T-helper 17 cell (primary cell): ENCODE measurements at regions not wholly inside any gene's neighbourhood (a gene's known extent, or its start where the extent isn't known, plus 50 kb on each side); places are given as distances from the start of the nearest gene placed in this dataset.

ENCODE experiments used
- ATAC-seq: fragments of 150-1000 bp; cut with Tn5 transposase; 2 replicates; pipeline ENCODE4 v1.10.0; 2021; ENCODE audit warnings: mild to moderate bottlenecking, moderate library complexity
- DNase-seq, 3 donors: peaks; one replicate each; pipeline versions ENCODE4 v3.0.0 to v3.0.0-alpha.2; 2020 to 2021
- H3K9me3 ChIP-seq: one replicate; pipeline ENCODE4 v1.7.0; 2013; ENCODE audit warnings: low read length, mild to moderate bottlenecking; ENCODE audit not compliant: control insufficient read depth, poor library complexity, severe bottlenecking
- H3K27ac Mint-ChIP-seq: one replicate; pipeline ENCODE4 v1.8.0; 2022; ENCODE audit warnings: mild to moderate bottlenecking, moderate library complexity, mixed read lengths
- H3K27me3 Mint-ChIP-seq: one replicate; pipeline ENCODE4 v1.8.0; 2022; ENCODE audit warnings: mixed read lengths
- H3K36me3 Mint-ChIP-seq: one replicate; pipeline ENCODE4 v1.8.0; 2022; ENCODE audit warnings: low read depth, mixed read lengths
- H3K4me1 Mint-ChIP-seq: one replicate; pipeline ENCODE4 v1.8.0; 2022; ENCODE audit warnings: mild to moderate bottlenecking, mixed read lengths
- H3K4me3 Mint-ChIP-seq: one replicate; pipeline ENCODE4 v1.8.0; 2022; ENCODE audit warnings: mild to moderate bottlenecking, moderate library complexity, mixed read lengths

DNA sequence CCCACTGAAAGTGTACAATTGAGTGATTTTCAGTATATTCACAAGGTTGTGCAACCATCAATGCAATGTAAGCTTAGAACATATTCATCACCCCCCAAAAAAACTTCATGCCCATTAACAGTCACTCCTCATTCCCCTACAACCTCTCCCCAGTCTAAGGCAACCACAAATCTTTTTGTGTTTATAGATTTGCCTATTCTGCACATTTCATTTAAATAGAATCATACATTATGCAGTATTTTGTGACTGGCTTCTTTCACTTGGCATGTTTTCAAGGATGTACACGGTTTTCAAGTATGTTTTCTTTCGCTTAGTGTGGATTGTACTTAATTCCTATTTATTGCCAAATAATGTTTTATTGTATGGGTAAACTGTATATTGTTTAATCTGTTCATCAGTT lies 95.6 kb upstream of the ADRA1D start:
- H3K4me1 Mint-ChIP-seq, result no peaks in the 10 kb centered on the region
- peaks cover 46% of the 10 kb centered on the region for H3K27me3 Mint-ChIP-seq
- DNase-seq (no peak), ATAC-seq (no peak)
- no peaks in the 10 kb centered on the region for H3K9me3 ChIP-seq
- no peak overlapping the region for H3K27ac Mint-ChIP-seq
- H3K36me3 Mint-ChIP-seq, result no peaks in the 10 kb centered on the region
- H3K4me3 Mint-ChIP-seq, result no peak overlapping the region

DNA sequence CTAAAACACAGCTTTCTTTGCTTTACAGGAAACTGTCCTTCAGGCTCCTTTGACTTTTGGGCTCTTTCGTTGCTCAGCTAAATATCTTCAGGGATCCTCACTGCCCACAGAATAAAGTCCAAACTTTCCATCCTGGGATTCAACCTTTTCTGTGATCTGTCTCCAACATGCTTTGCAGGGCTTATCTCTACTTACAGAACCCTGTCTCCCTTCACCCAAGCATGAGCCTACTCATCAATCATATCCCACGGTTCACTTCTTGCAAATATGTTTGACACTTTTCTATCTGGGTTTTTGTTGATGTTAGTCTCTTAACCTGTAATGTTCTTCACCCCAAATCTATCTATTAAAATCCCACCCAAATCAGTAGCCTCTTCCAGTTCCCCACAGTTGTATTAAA lies 93.5 kb upstream of the ADRA1D start:
- no peak for ATAC-seq

DNA sequence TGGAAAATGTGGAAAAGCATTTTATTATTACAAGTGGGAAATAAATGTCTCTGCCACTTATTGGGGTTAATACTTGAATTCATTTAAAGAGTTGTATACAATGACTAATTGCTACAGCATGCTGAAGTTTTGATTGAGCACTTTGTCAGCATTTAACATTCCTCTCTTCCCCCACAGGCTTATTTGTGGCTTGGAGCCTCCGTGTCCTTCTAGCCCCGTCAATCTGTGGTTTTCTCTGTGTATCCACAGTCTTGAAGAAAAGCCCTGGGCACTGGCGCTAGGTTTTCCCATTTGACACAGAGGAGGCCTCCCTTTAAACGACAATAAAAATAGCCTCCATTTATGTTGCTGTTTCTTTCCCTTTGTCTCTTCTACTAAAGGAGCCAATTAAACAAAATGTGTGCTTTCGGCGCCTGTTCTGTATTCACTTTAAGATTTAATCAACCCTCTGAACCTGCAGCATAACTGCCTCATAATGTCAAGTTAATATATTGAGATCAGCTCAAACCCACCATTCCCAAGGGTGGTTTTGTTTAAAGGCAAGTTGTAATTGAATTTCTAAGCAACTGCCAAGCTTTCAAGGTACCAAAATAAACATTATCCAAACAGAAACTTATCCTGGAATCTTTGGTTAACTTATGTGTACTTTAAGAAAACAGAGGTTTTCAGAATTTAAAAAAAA lies 92.9 kb upstream of the ADRA1D start:
- Mint-ChIP-seq H3K27me3 (peaks cover 36% of the 10 kb centered on the region), H3K4me3 (no peak overlapping the region), H3K4me1 (no peaks in the 10 kb centered on the region), H3K36me3 (no peaks in the 10 kb centered on the region), H3K27ac (no peak overlapping the region)
- ATAC-seq (no peak), DNase-seq (no peak)
- no peaks in the 10 kb centered on the region for H3K9me3 ChIP-seq

More for the DNA sequence above, 93.5 kb upstream of the ADRA1D start:
- no peak overlapping the region for H3K27ac Mint-ChIP-seq
- no peak overlapping the region for H3K4me3 Mint-ChIP-seq
- no peaks in the 10 kb centered on the region for H3K9me3 ChIP-seq
- no peaks in the 10 kb centered on the region for H3K36me3 Mint-ChIP-seq
- no peaks in the 10 kb centered on the region for H3K4me1 Mint-ChIP-seq
- peaks cover 33% of the 10 kb centered on the region for H3K27me3 Mint-ChIP-seq
- no peak for DNase-seq

DNA sequence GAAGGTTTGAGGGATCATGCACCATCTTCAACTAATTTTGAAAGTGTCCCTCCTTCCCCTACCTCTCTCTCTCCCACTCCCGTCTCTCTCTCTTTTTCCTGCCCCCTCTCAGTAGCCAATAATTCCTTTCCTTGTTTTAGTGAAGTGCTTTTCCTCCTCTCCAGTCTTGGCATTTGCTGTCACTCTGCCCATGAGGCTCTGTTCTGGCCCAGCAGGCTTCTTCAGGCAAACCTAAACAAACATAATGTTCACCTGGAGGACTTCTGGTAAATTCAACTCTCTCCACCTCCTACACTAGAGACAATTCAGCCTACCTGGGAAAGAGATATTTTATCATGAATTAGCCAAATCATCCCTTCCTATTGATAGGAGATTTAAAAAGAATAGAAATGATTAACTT lies 86.6 kb upstream of the ADRA1D start:
- Mint-ChIP-seq H3K4me1 (no peaks in the 10 kb centered on the region), H3K27ac (no peak overlapping the region), H3K36me3 (no peaks in the 10 kb centered on the region), H3K27me3 (peaks cover 51% of the 10 kb centered on the region), H3K4me3 (no peak overlapping the region)
- no peaks in the 10 kb centered on the region for H3K9me3 ChIP-seq
- no peak for DNase-seq
- ATAC-seq, result no peak

DNA sequence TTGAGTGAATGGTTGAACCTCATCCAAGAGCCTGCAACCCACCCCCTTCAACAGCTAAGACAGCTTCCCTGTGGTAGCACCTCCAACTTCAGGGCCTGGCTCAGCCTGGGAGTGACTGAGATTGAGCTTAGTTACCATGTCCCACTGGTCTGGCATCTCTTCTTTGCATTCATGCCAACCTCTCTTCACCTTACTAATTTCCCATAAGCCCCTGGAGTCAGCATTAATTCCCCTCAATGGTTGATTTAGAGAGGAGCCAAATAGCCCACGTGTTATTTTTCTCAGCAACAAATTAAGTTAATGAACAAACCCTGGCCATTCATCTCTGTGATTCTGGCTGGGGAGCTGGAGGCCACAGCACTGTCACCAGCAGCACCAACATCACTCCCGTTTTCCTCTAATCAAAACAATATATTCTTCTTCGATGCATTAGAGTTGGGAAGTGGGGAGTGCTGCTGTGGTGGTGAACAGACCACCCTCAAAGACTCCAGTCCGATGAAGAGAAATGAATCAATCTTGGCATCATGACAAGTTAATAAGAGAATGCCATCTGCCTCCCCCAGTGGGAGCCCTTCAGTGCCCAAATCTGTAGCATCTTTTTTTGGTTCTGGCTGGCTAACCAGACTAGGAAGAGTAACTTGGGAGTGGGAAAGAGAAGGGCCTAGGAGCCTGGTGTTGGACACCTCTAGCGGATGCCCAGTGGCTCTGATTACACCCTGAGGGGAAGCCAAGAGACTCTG lies 83.2 kb upstream of the ADRA1D start:
- DNase-seq (no peak), ATAC-seq (no peak)
- no peaks in the 10 kb centered on the region for H3K9me3 ChIP-seq
- Mint-ChIP-seq H3K4me1 (no peaks in the 10 kb centered on the region), H3K27me3 (peaks cover 55% of the 10 kb centered on the region), H3K36me3 (no peaks in the 10 kb centered on the region), H3K27ac (no peak overlapping the region), H3K4me3 (no peak overlapping the region)

DNA sequence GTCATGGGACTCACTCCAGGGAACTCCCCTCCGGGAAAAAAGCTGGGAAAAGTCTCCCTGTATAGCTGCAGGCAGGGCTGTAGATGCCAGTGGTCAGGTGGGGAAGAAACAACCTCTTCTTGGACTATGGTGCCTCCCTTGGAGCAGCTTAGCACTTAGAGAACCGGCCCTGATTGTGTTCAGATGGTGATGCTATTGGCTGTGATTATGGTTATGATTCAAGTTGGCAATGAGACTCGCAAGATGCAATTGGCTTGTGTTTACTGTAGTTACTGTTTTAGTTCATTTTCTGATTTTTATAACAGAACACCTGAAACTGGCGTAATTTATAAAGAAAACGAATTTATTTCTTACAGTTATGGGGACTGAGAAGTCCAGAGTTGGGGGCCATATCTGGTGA lies 80.9 kb upstream of the ADRA1D start:
- no peak for DNase-seq
- Mint-ChIP-seq H3K4me3 (no peak overlapping the region), H3K4me1 (no peaks in the 10 kb centered on the region), H3K27me3 (peaks cover 75% of the 10 kb centered on the region), H3K36me3 (no peaks in the 10 kb centered on the region), H3K27ac (no peak overlapping the region)
- H3K9me3 ChIP-seq, result no peaks in the 10 kb centered on the region
- no peak for ATAC-seq

DNA sequence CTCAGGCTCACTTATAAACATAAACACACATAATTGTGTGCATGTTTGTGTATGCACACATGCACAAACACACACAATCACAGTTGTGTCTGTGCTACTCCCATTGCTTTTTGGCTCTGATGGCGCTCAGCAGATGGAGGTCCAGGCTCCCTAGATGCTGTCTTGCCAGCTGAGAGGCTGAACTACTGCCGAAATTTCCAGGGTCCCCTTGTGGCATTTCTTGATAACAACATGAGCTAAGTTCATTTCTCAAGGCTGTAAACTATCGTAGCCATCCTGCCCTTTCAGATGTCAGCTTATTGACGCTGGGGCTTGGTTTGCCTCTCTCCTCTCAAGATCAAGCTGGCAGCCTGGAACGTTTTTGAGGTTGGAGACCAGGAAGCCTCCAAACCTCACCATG lies 80.1 kb upstream of the ADRA1D start:
- Mint-ChIP-seq H3K36me3 (no peaks in the 10 kb centered on the region), H3K4me3 (no peak overlapping the region), H3K27me3 (peaks cover 69% of the 10 kb centered on the region), H3K27ac (no peak overlapping the region), H3K4me1 (no peaks in the 10 kb centered on the region)
- ATAC-seq (no peak), DNase-seq (no peak)
- no peaks in the 10 kb centered on the region for H3K9me3 ChIP-seq

DNA sequence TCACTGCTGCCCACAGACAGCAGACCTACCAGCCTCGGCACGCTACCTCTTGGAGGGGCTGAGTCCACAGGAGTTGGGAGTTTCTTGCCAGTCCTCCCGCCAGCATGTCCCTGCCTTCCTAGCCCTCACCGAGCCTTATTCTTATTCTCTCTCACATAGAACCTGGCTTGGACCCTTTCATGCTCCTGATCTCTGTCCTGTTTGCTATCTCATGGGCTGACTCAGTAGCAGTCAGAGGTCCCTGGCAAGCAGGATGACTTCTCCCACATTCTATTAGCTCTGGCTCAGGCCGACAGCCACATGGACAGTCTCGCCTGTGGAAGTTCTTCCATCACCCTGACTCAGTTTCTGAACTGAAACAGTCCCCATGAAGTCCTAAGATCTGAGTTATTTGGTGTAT lies 79.5 kb upstream of the ADRA1D start:
- H3K9me3 ChIP-seq, result no peaks in the 10 kb centered on the region
- Mint-ChIP-seq H3K4me1 (no peaks in the 10 kb centered on the region), H3K4me3 (no peak overlapping the region), H3K36me3 (no peaks in the 10 kb centered on the region), H3K27ac (no peak overlapping the region), H3K27me3 (peaks cover 62% of the 10 kb centered on the region)
- DNase-seq, result no peak
- no peak for ATAC-seq

DNA sequence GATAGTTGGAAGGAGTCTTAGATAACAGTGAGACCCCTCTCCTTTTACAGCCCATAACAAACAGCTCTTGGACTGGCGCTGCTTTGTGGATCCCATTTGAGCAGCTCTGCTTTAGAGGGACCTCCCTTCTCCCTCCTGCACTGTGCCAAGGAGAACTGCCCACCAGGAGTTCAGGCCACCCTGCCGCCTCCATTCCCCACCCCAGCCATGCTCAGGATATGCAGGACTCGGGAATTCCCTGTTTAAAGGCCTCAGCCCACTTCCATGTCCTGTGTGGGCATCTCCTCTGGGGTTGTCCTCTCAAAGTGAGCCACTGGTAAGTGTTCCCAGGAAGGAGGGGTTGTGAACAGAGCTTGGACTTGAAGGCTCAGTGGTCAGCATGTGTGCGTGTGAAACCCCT lies 78.9 kb upstream of the ADRA1D start:
- Mint-ChIP-seq H3K27me3 (peaks cover 58% of the 10 kb centered on the region), H3K4me1 (no peaks in the 10 kb centered on the region), H3K4me3 (no peak overlapping the region), H3K27ac (no peak overlapping the region), H3K36me3 (peaks cover 2% of the 10 kb centered on the region)
- ATAC-seq, result no peak
- DNase-seq, result no peak
- H3K9me3 ChIP-seq, result no peaks in the 10 kb centered on the region

DNA sequence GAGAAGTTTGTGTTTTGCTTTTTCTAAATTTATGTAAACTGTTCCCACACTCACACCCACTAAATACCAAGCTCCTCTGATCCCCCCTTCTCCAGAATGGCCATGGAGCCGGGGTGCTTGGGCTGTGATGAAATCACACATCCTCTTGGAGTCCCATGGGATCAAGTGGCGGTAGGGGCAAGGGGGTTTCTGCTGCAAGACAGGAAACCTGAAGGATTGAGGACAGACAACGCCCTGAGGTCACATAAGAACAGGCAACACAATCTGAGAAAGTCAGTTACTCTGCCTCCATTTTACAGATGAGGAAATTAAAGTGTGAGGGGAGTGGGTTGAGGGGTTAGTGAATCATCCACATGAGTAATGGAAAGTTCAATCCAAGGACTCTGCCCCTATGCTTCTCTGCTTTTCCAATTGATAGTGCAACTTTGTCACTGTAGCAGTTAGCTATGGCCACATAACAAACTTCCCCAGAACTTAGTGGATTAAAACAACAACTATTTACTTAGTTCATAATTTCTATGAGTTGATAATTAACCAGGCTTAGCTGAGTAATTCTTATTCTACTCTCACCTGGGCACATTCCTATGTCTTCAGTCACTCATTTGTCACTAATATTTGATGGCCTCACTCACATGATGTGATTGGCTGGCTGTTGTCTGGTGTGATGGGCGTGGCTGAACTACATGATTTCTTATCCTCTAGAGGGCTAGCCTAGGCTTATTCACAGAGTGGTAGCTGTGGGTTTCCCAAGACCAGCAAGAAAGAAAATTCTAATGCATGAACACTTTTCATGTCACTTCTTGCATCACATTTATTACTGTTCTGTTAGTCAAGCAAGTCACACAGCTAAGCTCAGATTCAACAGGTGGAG lies 77.3 kb upstream of the ADRA1D start:
- ATAC-seq (no peak), DNase-seq (no peak)
- Mint-ChIP-seq H3K27me3 (peaks cover 44% of the 10 kb centered on the region), H3K36me3 (peaks cover 3% of the 10 kb centered on the region), H3K4me3 (no peak overlapping the region), H3K27ac (no peak overlapping the region), H3K4me1 (no peaks in the 10 kb centered on the region)
- H3K9me3 ChIP-seq, result no peaks in the 10 kb centered on the region

DNA sequence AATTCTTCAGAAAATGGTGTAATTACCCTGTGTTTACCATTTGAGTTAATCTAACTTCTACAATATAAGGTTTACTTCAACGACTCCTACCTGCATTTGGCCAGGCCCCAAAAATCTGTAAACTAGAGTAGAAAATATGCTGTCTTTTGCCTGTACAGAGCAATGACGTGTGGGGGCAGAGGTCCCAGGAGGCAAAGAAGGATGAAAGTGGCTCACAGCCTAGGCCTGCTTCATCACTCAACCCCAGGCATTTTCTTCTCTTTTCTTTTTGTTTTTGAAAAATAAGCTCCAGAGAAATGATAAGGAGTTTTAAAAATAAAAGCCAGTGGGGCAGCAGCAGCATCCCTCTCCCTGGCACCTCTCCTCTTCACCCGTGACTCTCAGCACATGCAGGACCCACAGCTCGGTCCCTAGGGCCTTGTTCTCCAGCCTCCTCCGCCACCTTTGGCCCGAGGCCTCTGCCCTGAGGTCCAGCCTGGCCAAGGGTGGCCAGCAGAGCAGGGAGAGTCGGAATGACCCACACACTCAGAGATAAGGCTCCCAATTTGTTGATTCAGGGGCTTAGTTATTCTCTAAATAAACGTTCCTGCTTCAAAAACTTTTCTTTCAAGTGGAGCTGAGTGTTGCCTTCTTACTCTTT lies 76.6 kb upstream of the ADRA1D start:
- H3K27me3 Mint-ChIP-seq, result peaks cover 45% of the 10 kb centered on the region
- H3K4me3 Mint-ChIP-seq, result no peak overlapping the region
- peaks cover 3% of the 10 kb centered on the region for H3K36me3 Mint-ChIP-seq
- no peak overlapping the region for H3K27ac Mint-ChIP-seq
- no peaks in the 10 kb centered on the region for H3K9me3 ChIP-seq
- DNase-seq (no peak), ATAC-seq (no peak)
- H3K4me1 Mint-ChIP-seq, result no peaks in the 10 kb centered on the region

DNA sequence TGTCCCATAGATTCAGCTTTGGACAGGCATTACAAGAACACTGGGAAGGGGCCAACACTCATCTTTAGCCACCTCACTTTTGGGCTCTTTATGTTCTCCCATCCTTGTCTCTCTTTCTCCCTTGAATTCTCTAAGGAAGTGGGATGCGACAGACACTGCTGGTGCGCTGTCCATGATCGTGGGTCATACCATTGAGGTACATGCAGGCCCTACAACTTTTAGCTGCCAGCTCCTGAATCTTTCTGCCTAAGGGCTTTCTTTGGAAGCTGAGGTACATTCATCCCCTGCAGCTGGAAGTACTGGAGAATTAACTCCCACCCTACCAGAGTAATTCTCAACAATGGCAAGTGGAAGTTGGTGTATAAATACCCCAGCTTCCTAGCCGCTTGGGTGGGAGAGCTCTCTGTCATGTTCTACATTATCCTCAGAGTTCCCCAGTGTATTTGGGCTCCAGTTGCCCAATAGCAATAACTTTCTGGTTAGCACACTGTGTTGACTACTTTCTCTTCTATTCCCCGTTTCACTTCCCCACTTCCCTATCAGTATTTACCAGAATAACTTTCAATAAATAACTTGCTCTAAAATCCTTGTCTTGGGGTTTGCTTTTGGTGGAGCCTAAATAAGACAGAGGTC lies 75.6 kb upstream of the ADRA1D start:
- no peak overlapping the region for H3K4me3 Mint-ChIP-seq
- no peaks in the 10 kb centered on the region for H3K4me1 Mint-ChIP-seq
- no peak for DNase-seq
- no peak overlapping the region for H3K27ac Mint-ChIP-seq
- H3K9me3 ChIP-seq, result no peaks in the 10 kb centered on the region
- peaks cover 3% of the 10 kb centered on the region for H3K36me3 Mint-ChIP-seq
- no peak for ATAC-seq
- peaks cover 46% of the 10 kb centered on the region for H3K27me3 Mint-ChIP-seq

DNA sequence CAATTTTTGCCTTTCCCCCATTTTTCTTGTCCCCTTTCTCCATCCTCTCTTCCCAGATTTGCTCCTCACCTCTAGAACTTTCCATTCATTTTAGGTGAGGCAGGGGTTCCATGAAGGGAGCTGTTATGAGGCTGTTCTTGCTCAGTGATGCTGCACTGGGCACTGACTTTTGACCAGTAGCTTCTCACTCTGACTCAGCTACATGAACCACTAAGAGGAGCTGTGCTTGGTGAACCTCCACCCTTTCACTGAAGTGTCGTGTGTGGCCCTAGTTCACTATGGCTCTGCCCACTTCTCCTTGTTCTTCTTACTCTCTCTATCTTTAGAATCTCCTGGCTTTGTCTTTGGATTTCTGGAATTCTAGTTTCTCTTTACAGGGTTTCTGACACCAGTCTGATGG lies 73.4 kb upstream of the ADRA1D start:
- DNase-seq (no peak), ATAC-seq (no peak)
- Mint-ChIP-seq H3K27me3 (peaks cover 31% of the 10 kb centered on the region), H3K27ac (no peak overlapping the region), H3K4me1 (no peaks in the 10 kb centered on the region), H3K4me3 (no peak overlapping the region), H3K36me3 (peaks cover 3% of the 10 kb centered on the region)
- H3K9me3 ChIP-seq, result no peaks in the 10 kb centered on the region
